Stimulated activated CD4-positive, alpha-beta T cell treated with anti-CD3 and anti-CD28 coated beads, TNF-alpha, amount 100 ng/mL, for 24 hours (primary cell): ENCODE measurements at regions not wholly inside any gene's neighbourhood (a gene's known extent, or its start where the extent isn't known, plus 50 kb on each side); places are given as distances from the start of the nearest gene placed in this dataset.
"Not testable (repeated sequence)": the region's sequence is repeated elsewhere in the genome, so short reads cannot be mapped to it uniquely, and the experiment has no call there.

Experiments used
- DNase-seq, 3 experiments: peaks; one replicate each; pipeline ENCODE4 v3.0.0-alpha.2; 2020; ENCODE audit warnings: low read depth in 3 of 3

DNA sequence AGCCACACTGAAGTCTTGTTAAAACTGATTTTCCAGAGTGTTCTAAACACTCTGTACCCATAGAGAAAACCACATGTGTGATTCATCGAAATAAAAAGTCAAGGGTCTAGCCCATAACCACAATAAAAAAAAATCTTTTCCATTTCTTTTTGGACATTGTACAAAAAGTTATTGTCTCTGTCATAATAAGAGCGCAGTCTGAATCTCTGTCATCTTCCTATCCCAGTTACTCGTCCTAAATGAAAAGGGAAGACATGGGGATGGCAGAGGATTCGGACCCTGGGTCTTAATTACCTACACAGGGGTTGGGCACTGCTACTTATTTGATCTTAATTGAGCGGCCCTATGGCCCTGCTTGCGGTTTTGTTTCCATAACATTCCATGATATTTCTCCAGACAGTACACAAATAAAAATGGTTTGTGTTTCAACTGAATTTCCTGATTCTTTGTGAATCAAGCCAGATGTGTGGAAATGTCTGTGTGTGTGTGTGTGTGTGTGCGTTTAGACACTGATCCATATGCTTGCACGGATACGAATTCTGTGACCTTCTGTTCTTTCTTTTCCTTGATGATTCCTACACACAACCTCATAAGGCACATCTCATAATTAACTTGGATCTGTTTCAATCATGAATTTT lies 133.4 kb upstream of the SPATS2L start:
- no peak for DNase-seq

DNA sequence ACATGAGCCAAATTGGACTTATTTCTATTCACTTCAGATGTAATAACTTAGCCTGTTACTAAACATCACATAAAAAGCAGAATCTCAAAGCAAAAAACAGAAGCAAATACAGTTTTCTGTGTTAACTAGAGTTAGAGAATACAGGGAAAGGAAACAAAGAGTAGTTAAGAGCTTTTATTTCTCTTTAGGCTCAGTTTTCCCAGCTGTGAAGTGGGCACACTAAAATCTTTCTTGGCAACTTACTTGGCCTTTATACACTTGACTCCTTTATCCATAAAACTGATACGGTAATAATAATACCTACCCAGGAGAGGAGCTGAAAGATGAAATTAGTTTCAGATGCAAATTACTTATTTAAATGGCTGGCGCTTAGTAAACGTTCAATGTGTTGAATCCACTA lies 132.8 kb upstream of the SPATS2L start:
- no peak for DNase-seq

DNA sequence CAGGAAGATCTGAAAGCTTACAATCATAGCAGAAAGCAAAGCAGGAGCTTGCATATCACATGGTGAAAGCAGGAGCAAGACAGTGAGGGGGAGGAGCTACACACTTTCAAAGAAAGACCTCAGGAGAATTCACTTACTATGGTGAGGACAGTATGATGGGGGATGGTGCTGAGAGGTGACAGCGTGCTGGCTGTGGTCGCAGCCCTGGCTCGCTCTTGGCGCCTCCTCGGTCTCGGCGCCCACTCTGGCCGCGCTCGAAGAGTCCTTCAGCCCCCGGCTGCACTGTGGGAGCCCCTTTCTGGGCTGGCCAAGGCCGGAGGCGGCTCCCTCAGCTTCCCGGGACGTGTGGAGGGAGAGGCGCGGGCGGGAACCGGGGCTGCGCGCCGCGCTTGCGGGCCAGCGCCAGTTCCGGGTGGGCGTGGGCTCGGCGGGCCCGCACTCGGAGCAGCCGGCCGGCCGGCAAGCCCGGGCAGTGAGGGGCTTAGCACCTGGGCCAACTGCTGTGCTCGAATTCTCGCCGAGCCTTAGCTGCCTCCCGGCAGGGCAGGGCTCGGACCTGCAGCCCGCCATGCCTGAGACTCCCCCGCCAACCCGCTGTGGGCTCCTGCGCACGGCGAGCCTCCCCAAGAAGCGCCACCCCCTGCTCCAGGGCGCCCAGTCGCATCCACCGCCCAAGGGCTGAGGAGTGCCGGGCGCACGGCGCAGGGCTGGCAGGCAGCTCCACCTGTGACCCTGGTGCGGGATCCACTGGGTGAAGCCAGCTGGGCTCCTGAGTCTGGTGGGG lies 131.9 kb upstream of the SPATS2L start:
- no peak for DNase-seq

DNA sequence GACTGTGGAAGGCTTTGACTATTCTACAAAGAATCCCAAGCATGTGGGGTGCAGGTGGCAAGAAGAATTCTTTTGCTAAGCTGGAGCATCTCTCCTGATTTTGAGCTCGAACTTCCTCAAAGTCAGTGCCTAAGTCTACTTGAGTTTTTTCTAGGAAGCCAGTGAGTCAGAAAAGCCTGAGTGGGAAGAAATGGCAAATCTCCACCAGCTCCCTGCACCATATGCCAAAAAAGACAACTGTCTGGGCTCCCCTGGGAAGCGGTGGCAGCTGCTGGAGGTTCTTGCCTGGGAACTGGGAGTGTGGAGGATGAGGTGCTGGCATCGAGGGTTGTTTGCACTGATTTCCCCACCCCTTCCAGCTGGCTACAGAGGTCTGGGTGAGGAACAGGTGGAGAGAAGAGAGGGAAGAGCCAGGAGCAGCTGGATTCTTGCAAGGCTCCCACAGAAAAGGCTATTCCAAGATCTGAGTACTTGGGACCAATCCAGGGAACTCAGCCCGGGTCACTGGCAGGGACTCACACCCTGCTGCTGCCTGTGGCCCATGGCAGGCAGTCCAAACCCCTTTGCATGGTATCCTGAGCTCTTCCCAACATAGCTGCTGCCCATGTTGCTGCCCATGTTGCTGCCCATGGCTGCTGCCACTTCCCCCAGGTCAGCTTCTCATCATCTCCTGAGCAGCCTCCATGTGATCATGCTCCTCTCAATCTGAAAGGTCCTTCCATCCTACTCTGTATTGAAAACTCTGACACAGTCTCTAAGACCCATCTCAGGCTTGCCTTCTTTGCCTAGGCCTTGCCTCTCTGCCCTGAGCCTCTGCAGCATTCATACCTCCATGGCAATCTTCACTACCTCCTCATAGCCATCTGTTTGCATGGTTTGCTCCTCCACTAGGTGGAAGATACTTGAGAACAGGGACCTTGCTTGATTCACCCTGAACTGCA lies 128.3 kb upstream of the SPATS2L start:
- DNase-seq, result no peak

DNA sequence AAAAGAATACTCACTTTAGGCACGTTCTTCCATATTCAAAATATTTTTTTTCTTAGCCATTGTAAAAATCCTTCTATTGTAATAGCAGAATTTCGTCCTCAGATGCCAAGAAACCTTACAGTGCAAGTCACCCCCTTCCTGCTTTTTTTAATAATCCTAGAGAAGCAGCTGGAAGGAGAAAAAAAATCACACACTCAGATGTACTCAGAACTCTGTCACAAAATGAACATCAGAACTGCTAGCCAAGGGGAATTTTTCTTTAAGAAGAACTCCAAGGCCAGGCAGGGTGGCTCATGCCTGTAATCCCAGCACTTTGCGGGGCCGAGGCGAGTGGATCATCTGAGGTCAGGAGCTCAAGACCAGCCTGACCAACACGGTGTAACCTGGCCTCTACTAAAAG lies 127.3 kb upstream of the SPATS2L start:
- no peak for DNase-seq

DNA sequence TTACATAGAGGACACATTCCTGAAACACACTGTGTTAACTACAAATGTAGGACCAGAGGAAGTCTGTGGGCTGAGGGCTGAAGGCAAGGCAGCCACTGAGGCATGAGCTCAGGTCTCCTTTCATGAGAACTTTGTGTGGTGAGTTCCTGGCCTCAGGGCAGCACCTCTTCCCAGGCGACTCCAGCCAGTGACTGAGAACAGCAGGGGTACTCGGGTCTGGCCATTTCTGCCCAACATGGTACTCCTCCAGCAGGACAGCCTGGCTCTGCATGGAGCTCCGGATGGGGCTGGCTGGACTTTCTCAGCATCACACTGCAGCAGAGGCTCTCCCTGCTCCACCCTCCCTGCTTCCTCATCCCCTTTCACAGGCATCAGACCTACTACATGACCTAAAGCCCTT lies 125.5 kb upstream of the SPATS2L start:
- DNase-seq, result no peak

DNA sequence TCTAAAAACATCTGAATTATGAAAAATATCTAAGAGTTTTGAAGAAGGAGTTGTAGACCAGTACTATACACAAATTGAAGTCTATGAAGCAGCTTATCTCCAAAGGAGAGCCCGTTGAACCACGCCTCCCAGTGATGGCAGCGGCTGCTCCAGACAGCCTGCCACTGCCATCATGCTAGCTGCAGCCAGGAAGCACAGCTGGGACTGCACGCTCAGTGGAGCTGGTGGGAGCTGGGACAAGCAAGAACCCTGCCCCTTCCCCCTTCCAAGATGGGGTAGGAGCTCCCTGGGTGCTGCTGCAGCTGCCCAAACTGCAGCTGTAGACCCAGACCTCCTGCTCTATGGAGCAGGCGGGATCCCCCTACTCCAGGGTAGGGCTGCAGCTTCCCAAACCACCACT lies 124.7 kb upstream of the SPATS2L start:
- no peak for DNase-seq

DNA sequence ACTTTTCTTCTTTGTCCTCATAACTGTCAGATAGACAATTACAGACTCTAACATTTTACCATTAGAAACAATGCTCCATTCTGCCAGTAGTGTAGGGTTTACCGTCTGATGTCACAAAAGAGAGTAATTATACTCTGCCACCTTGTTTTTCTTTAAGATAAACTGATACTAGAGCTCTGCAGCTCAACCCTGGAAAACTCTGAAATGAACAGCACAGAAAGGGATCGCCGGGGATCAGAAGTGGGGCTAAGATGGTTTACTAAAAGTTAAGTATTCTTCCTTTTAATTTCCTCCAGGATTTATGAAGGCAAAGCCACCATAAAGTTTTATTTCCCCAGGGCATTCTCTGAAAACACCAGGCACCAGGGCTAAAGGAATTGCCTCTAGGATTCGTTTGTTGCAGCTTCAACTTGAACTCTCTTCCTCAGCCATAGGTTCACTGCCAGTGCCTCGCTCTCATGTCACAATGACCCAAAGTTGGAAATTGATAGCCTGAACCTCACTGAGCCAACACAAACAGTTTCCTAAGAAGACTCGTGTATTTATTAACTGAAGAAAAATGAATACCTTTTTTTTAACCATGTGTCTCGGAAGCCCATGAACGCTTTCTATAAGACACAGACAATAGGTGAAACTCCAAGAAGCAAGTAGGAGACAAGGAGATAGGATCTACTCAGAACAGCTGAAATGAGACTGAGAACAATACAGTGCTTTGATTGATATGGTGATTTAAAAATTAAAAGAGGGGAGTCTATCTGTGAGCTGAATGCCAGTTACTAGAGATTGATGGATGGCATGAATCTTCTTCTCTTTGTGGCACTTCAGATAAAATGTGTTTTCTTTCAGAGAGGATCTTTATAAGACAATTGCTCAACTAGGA lies 121.5 kb upstream of the SPATS2L start:
- DNase-seq, result no peak

DNA sequence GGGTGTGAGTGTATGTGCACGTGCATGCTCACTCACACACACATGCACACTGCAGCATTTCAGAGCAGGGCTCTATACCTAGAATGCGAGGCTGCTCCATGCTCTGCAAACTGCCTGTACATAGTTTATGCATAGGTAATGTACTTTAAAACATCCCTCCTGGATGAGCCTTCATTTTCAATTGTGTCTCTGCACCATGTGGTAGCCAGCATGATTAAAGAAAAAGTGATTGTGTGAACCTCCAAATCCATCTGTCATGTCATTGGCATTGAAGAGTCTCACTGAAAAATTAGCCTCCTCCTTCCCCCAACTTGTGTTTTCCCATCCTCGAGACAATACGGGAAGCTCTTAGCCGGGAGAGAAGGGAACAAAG lies 120.9 kb upstream of the SPATS2L start:
- DNase-seq, result no peak

DNA sequence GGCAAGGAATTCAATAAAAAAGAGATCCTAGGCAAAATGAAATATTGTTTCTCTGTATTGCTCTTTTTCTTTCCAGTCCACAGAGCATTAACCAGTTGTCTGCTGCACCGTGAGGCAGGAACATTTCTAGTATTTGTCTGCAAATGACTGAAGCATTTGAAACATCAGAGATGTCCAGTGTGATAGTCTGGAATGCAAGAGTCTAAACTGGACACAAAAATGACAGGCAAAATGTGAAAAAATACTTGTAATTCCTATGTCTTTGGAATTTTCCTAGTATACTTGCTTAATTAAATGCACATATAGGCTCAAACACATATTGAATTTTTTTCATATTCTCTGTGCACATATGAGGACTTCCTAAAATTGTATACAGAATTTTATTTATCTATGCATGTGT lies 120.5 kb upstream of the SPATS2L start:
- no peak for DNase-seq

DNA sequence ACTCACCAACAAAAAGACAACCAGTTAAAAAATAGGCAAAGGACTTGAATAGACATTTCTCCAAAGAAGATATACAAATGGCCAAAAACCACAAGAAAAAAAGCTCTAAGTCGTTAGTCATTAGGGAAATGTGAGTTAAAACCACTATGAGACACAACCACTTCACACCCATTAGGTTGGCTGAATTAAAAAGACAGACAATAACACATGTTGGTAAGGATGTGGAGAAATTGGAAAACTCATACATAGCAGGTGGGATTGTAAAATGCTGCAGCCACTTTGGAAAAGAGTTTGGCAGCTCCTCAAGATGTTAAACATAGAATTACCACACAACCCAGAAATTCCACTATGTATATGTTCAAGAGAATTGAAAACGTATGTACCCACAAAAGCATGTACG lies 117.6 kb upstream of the SPATS2L start:
- no peak for DNase-seq

DNA sequence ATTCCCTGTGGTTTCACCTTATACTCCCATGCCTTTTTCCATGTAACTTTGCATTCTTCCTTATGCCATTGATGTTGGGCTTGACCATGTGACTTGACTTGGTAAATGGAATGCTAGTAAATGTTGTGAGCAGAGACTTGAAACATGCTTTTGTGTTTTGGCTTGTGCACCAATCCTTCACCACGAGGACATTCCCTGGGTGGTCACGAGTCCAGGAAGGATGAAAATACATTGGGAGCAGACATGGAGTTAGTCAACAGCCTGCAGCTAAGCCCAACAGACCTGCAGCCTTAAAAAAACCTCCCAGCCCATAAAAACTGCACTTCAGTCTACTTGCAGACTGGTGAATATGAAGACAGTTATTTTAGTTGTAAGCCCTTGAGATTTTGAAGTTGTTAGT lies 116.5 kb upstream of the SPATS2L start:
- DNase-seq, result no peak

DNA sequence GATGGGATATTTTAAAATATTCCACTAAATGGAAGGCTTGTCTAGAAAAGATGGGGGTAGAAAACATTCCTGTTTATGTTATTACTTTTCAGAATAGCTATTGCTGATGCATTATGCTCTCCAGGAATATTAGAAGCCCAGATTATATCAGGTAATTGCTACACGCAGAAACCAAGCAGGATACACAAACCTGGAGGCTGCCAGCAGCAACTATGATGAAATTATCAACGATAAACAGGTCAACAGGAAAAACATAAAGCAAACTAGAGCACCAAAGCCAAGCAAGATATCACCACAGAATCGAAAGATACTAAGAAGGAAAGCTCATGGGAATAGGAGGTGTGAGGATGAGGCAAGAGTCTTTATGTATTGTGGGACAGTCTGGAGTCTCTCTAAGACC lies 113.2 kb upstream of the SPATS2L start:
- DNase-seq, result no peak

DNA sequence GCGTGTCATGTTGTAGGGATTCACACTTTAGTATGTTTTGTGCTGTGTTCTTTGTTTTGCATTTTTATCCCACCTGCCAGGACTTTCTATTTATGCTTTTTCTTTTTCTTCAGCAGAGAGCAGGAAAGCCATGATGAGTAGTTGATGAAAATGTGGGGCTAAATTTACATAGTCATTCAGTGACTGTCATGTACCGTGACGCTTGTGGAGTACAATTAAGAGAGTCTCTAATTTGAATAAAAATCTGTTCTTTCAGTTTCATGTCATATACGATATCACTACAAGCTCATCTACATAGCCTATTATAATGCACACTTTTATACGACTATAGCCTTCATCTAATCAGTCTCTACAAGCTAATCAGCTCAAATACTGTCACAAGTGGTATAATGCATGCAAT lies 112.7 kb upstream of the SPATS2L start:
- DNase-seq, result no peak

DNA sequence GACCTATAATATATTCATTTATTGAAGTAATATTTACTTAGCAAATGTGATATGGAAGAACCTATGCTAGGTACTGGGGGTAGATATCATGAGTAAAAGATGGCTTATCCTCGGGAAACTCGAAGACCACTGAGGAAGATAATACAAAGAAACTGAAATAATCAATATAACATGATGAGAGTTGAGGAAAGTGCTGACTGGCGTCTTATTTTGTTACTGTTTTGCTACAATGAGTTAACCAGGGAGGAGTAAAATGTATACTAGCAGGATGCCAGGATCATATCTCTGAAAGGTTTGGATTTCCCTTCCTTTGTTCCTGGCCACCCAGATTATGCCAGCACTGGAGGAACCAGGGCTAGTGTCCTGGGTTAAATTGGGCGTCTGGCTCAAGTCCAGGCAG lies 111.7 kb upstream of the SPATS2L start:
- no peak for DNase-seq

DNA sequence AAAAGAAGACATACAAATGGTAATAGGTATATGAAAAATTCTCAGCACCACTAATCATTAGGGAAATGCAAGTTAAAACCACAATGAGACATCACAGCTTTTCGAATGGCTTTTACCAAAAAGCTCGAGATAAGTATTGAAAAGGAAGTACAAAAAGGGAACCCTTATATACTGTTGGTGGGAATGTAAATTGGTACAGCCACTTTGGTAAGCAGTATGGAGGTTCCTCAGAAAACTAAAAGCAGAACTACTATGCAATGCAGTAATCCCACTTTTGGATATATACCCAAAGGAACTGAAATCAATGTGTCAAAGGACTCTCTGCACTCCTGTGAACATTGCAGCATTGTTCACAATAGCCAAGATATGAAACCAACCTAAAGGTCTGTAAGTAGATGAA lies 107.5 kb upstream of the SPATS2L start:
- no peak for DNase-seq

DNA sequence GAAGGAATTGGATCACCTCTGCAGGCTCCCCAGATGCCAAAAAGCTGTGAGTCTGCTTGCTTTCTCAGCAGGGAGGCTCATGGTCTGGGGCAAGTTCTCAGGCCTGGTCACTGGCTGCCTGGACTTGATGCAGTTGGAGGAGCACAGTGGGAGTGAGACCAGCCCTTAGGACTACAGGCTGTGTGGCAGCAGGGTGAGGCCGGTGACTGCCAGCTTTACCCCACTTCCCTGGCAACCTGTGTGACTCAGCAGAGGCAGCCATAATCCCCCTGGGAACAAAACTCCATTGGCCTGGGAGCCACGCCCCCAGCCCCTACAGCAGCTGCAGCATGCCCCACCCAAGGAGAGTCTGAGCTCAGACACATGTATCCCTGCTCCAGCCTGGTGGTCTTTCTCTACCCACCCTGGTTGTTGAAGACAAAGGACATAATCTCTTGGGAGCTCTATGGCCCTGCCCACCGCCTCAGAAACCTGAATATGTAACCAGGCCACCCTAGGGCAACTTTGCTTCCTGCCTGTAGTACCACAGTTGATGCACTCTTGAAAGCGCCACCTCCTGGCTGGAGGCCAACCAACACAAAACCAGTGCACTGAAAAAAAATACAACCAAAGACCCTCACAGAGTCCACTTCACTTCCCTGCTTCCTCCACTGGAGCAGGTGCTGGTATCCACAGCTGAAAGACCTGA lies 106.8 kb upstream of the SPATS2L start:
- DNase-seq, result peak in 1 of 3 experiments; percentile 6

DNA sequence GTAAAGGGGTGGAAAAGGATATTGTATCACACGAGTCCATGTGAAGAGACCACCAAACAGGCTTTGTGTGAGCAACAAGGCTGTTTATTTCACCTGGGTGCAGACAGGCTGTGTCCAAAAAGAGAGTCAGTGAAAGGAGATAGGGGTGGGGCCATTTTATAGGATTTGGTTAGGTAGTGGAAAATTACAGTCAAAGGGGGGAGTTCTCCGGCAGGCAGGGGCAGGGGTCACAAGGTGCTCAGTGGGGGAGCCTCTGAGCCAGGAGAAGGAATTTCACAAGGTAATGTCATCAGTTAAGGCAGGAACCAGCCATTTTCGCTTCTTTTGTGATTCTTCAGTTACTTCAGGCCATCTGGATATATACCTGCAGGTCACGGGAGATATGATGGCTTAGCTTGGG lies 104.7 kb upstream of the SPATS2L start:
- not testable (repeated sequence) for DNase-seq

DNA sequence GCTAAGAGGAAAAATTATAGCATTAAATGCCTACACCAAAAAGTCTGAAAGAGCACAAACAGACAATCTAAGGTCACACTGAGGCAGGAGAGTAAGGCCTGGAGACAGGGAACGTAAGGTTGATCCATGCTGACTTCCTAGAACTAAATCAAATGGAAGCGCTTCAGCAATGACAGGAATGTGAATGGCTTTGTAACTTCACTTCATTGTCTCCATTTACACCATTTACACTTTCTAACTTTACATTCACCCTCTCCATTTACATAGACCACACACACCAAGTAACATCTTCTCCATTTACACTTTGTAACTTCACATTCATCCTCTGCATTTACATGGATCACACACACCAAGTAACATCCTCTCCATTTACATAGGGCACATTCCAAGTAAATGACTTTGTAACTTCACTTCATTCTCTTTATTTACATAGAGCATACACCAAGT lies 103.1 kb upstream of the SPATS2L start:
- DNase-seq, result no peak

DNA sequence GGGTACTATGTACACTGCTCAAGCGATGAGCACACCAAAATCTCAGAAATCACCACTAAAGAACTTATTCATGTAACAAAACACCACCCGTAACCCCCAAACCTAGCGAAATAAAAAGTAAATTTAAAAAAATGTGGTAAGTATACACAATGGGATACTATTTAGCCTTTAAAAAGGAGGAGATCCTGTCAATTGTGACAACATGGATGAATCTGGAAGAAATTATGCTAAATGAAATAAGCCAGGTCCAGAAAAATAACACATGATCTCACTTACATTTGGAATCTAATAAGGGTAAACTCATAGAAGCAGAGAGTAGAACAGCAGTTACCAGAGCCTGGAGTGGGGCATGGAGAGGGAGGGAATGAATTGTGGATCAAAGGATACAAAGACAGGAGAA lies 98.5 kb upstream of the SPATS2L start:
- no peak for DNase-seq

DNA sequence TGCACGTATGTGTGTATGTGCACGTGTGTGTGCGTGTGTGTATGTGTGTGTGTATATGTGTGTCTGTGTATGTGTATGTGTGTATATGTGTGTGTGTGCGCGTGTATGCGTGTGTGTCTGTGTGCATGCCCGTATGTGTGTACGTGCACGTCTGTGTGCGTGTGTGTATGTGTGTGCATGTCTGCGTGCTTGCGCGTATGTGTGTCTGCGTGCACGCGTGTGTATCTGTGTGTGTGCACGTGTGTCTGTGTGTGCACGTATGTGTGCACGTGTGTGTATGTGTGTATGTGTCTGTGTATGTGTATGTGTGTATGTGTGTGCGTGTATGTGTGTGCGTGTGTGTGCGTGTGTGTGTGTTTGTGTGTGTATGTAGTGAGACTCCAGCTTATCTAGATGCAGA lies 97.5 kb upstream of the SPATS2L start:
- DNase-seq, result no peak
